SW 1271 (cell line): ENCODE measurements at regions not wholly inside any gene's neighbourhood (a gene's known extent, or its start where the extent isn't known, plus 50 kb on each side); places are given as distances from the start of the nearest gene placed in this dataset.

Experiments
- DNase-seq, 2 experiments: peaks; one replicate each; lab custom pipeline; 2025; lab: John Stamatoyannopoulos, UW

DNA sequence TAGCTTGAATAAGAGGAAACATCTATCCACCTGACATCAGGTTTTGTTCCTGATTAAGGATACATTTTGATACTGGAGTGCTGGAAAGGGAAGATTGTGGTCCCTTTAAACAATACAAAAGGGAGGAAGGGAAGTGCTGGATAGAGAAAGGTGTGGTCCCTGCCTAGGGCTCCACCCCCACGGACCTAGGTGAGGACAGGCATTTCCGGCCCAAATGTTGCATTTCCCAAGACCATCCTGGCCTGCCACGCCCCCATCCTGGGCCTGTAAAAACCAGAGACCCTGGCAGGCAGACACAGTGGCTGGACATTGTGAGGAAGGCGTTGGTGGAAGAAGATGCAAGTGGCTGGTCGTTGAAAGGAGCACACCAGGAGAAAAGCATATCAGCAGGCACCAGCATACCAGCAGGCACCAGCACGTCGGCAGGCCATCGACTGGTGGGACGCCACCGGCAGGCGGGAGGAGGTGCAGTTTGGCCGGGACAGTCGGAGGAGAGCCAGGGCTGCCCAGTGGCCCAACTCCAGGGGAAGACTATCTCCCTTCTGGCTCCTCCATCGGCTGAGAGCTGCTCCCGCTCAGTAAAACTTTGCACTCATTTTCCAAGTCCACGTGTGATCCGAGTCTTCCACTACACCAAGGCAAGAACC, 53.2 kb upstream of the AMN1 start:
- DNase-seq = no peak

DNA sequence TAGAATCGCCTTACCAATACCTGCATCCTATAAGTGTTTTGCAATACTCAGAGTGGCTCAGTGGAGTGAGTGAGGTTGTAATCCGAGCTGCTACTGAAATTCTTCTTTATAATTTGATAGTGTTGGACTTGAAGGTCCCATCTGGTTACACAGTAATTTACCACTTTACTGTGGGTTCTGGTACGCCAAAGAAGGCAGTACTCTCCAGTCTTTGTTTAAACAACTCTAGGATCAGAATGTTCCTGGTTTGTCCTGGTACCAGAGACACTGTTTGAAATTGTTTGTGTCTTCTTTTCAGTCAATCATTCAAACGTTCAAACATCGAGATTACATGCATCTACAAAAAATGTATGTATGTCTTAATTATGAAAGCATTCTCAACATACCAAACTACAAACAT, 51.3 kb upstream of the AMN1 start:
- no peak for DNase-seq

DNA sequence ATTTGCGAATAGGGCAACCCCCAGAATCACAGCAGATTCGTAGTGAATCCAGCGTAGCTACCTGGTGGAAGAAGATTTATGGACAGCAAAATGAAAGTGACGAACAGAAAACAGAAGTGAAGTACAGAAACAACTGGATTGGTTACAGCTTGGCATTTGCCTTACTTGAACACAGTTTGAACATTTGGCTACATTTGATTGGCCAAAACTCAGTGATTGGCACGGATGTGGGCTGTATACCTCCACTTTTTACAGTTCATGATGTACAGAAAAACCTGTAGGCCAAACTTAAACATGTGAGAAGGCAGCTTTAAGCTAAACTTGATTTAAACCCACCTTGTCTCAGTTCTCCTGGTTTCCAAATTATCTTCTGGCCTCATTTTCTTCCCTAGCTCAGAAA, 49.9 kb upstream of the AMN1 start:
- no peak for DNase-seq
